K562 (cell line): ENCODE measurements at regions not wholly inside any gene's neighbourhood (a gene's known extent, or its start where the extent isn't known, plus 50 kb on each side); places are given as distances from the start of the nearest gene placed in this dataset.

Experiments
- ATAC-seq: fragments of 200-7000 bp; cut with Tn5 transposase; 3 replicates; pipeline ENCODE4 v1.9.1; 2020; ENCODE audit warnings: moderate library complexity
- BruUV-seq: library from RNA; stranded (reverse); fragments of 400-500 nt; replicated peaks from 2 replicates; lab custom pipeline; 2021; lab: Mats Ljungman, UMichigan
- CTCF ChIA-PET: fragments of 300-600 bp; formaldehyde crosslinking; extraction: SDS; loops from one replicate; lab custom pipeline; 2021; ENCODE audit warnings: low intra/inter-chr PET ratio; lab: Yijun Ruan, JAX
- POLR2A ChIA-PET: fragments of 300-600, 350-650 bp; sonication (Branson Sonifier 250); formaldehyde crosslinking; extraction: SDS; loops from one replicate; lab custom pipeline; 2021; ENCODE audit warnings: antibody characterized with exemption, inconsistent platforms; lab: Yijun Ruan, JAX
- DNase-seq, 4 experiments: peaks; one replicate each; pipeline versions ENCODE4 v3.0.0 to v3.0.0-alpha.2; 2011 to 2018; ENCODE audit warnings: low spot score in 3 of 4, mixed read lengths in 3 of 4; ENCODE audit errors: extremely low read depth in 1 of 4
- FAIRE-seq: peaks from 2 replicates; lab custom pipeline; 2011; peaks lifted over from hg19 to GRCh38; lab: Jason Lieb, UNC
- H2AFZ ChIP-seq: 2 replicates; pipeline ENCODE4 v1.6.0; 2011; ENCODE audit warnings: low read depth, low read length, control low read depth, inconsistent platforms
- H3K27ac ChIP-seq: fragments of 200-600 bp; 3 replicates; pipeline ENCODE4 v1.8.0; 2011; ENCODE audit warnings: low read depth, mild to moderate bottlenecking, control low read depth, inconsistent platforms, low read length, moderate library complexity, mixed read lengths; ENCODE audit errors: extremely low read depth
- H3K27me3 ChIP-seq, 2 experiments: fragments of 300-600 bp in 1 of 2; 2 replicates in 1 of 2; 3 replicates in 1 of 2; pipeline versions ENCODE4 v1.6.0 to v1.8.0; 2011; ENCODE audit warnings: inconsistent platforms in 2 of 2, low read length in 2 of 2, mild to moderate bottlenecking in 1 of 2, mixed read lengths in 1 of 2, moderate library complexity in 1 of 2; ENCODE audit not compliant: control insufficient read depth in 2 of 2, insufficient read depth in 2 of 2
- H3K36me3 ChIP-seq: fragments of 300-600 bp; 3 replicates; pipeline ENCODE4 v1.8.0; 2011; ENCODE audit warnings: mild to moderate bottlenecking, low read length, inconsistent platforms; ENCODE audit not compliant: control insufficient read depth, insufficient read depth
- H3K4me1 ChIP-seq, 2 experiments: fragments of 200-600 bp in 1 of 2; replicated peaks in 1 of 2; 2 replicates in 1 of 2; 3 replicates in 1 of 2; pipeline versions ENCODE4 v1.5.1 to v1.8.0; 2011; ENCODE audit warnings: inconsistent platforms in 2 of 2, low read length in 2 of 2, mild to moderate bottlenecking in 1 of 2, mixed read lengths in 1 of 2, moderate library complexity in 1 of 2; ENCODE audit not compliant: control insufficient read depth in 2 of 2, insufficient read depth in 2 of 2
- H3K4me2 ChIP-seq: 2 replicates; pipeline ENCODE4 v1.6.1; 2011; ENCODE audit warnings: low read length, control low read depth, inconsistent platforms, mixed read lengths; ENCODE audit not compliant: insufficient read depth
- H3K4me3 ChIP-seq: fragments of 200-600 bp; sonication (generic), shearing (Covaris generic); 2 replicates; pipeline ENCODE4 v1.5.1; 2016; ENCODE audit warnings: control low read depth, inconsistent platforms
- H3K79me2 ChIP-seq: fragments of 200-600 bp; 3 replicates; pipeline ENCODE4 v1.8.0; 2011; ENCODE audit warnings: low read length, inconsistent platforms; ENCODE audit not compliant: control insufficient read depth, insufficient read depth
- H3K9ac ChIP-seq, 2 experiments: 2 replicates each; pipeline versions ENCODE4 v1.6.0 to v1.6.1; 2011; ENCODE audit warnings: low read depth in 2 of 2, low read length in 2 of 2, control low read depth in 1 of 2, inconsistent platforms in 1 of 2, mild to moderate bottlenecking in 1 of 2, mixed read lengths in 1 of 2; ENCODE audit not compliant: insufficient read depth in 1 of 2
- H3K9me1 ChIP-seq: one replicate; pipeline ENCODE4 v1.6.0; 2011; ENCODE audit warnings: inconsistent platforms, mild to moderate bottlenecking, low read length, moderate library complexity; ENCODE audit not compliant: control insufficient read depth, insufficient read depth
- H3K9me3 ChIP-seq: replicated peaks from 2 replicates; pipeline ENCODE4 v1.5.1; 2011; ENCODE audit warnings: low read depth, low read length, inconsistent platforms; ENCODE audit not compliant: control insufficient read depth, insufficient read depth
- H4K20me1 ChIP-seq: replicated peaks from 2 replicates; pipeline ENCODE4 v1.6.1; 2011; ENCODE audit warnings: low read length, inconsistent platforms, mixed read lengths; ENCODE audit not compliant: control insufficient read depth, insufficient read depth
- CBX5 ChIP-seq: IDR thresholded peaks from 2 replicates; pipeline ENCODE4 v1.6.1; 2014; ENCODE audit warnings: low read depth, borderline replicate concordance
- KLF16 ChIP-seq: IDR thresholded peaks from 2 replicates; pipeline ENCODE4 v1.6.1; 2016; ENCODE audit warnings: antibody characterized with exemption
- POLR2B ChIP-seq: fragments of 450-650 bp; IDR thresholded peaks from 2 replicates; pipeline ENCODE4 v1.6.1; 2018; ENCODE audit warnings: low read depth; ENCODE audit not compliant: partially characterized antibody
- RAD21 ChIP-seq, 2 experiments: fragments of 250-450 bp in 1 of 2; fragments of 450-650 bp in 1 of 2; sonication (Bioruptor Pico) in 1 of 2; formaldehyde crosslinking in 1 of 2; IDR thresholded peaks in 1 of 2; conservative IDR thresholded peaks in 1 of 2; 2 replicates each; pipeline versions ENCODE4 v1.4.0 to v1.8.0; 2020 to 2022; ENCODE audit warnings: mild to moderate bottlenecking in 2 of 2, moderate library complexity in 1 of 2
- RBM14 ChIP-seq: fragments of 200-400 bp; formaldehyde crosslinking; IDR thresholded peaks from 2 replicates; pipeline ENCODE4 v1.6.1; 2018; ENCODE audit warnings: low read depth, mild to moderate bottlenecking, low read length, moderate library complexity, borderline replicate concordance; ENCODE audit not compliant: insufficient read depth
- STAT5A ChIP-seq: IDR thresholded peaks from 2 replicates; pipeline ENCODE4 v1.6.1; 2012; ENCODE audit warnings: low read length, inconsistent platforms, borderline replicate concordance
- TRIM28 ChIP-seq: fragments of 450-650 bp; IDR thresholded peaks from 2 replicates; pipeline ENCODE4 v1.6.1; 2017
- TSC22D4 ChIP-seq: fragments of 450-650 bp; IDR thresholded peaks from 2 replicates; pipeline ENCODE4 v1.6.1; 2016; ENCODE audit warnings: missing genetic modification characterization, missing biosample characterization, control low read depth
- XRCC5 ChIP-seq: fragments of 200-400 bp; formaldehyde crosslinking; IDR thresholded peaks from 2 replicates; pipeline ENCODE4 v1.6.1; 2017; ENCODE audit warnings: low read depth, mild to moderate bottlenecking, low read length
- ZNF217 ChIP-seq: sonication (generic); formaldehyde crosslinking; IDR thresholded peaks from 2 replicates; pipeline ENCODE4 v1.8.0; 2022; ENCODE audit warnings: mild to moderate bottlenecking, missing genetic modification reagents
- WGBS: fragments of 100-300 bp; shearing (Covaris generic); methylation state at CpG from one replicate; pipeline ENCODE4 v1.1.6; 2016; ENCODE audit warnings: low coverage, mixed read lengths; ENCODE audit not compliant: insufficient coverage; ENCODE audit errors: missing lambda C conversion rate; 5-methylcytosine and 5-hydroxymethylcytosine counted together
- in situ Hi-C: fragments of 300-500 bp; cut with MboI; formaldehyde crosslinking; loops from 4 replicates; pipeline ENCODE4 v1.15.0; 2018; ENCODE audit warnings: inconsistent platforms, mixed read lengths
- intact Hi-C: fragments of 100-400 bp; cut with micrococcal nuclease; formaldehyde crosslinking; loops from 2 replicates; pipeline ENCODE4 v1.14.2; 2022

- no peaks in the 10 kb centered on the region for H3K9me1 ChIP-seq
- DNase-seq = no peak
- H4K20me1 ChIP-seq = no peaks in the 10 kb centered on the region
- intact Hi-C loops = no loop called here
- peaks cover 0 to 32% of the 10 kb centered on the region in 2 experiments; a peak in 2 of 5 replicates for H3K27me3 ChIP-seq
- in situ Hi-C loops = no loop called here
- ATAC-seq = no peak
- no peaks in the 10 kb centered on the region for H3K4me1 ChIP-seq
- no peaks in the 10 kb centered on the region for H3K79me2 ChIP-seq
- CTCF ChIA-PET = no interaction called here
- TF ChIP-seq TSC22D4 (tag) = no peak
- no peak for TF ChIP-seq XRCC5
- TF ChIP-seq ZNF217 (CRISPR knock-in tag) = no peak
- TF ChIP-seq RAD21 (CRISPR knock-in tag; conservative IDR thresholded peaks at IDR 0.05 in 1 of 2, IDR thresholded peaks at IDR 0.05 in 1 of 2) = no peak
- TF ChIP-seq TRIM28 = no peak
- no peak for TF ChIP-seq POLR2B
- TF ChIP-seq STAT5A = no peak
- TF ChIP-seq KLF16 = no peak
- TF ChIP-seq CBX5 = no peak
- TF ChIP-seq RBM14 = no peak
- TF ChIP-seq, all 486 proteins: peak for 0
- POLR2A ChIA-PET = no interaction called here
- Histone ChIP-seq H3K4me3 (no peak overlapping the region), H3K36me3 (no peaks in the 10 kb centered on the region), H3K27ac (no peak overlapping the region), H3K9ac (no peak overlapping the region), H3K9me3 (no peaks in the 10 kb centered on the region), H3K4me2 (no peak overlapping the region), H2AFZ (no peak overlapping the region)
- no TSS peak for BruUV-seq
- WGBS = 0% methylated on average over 7 of the region's 9 CpGs
- no peak for FAIRE-seq
Observed at GRCh38 chr10:131731780-131732630, 168.8 kb upstream of the PPP2R2D start.
